GM04503 (cell line): ENCODE measurements at regions not wholly inside any gene's neighbourhood (a gene's known extent, or its start where the extent isn't known, plus 50 kb on each side); places are given as distances from the start of the nearest gene placed in this dataset.
A peak's percentile ranks its signal among the peaks of the same experiment; 100 is the strongest.
"Not testable (repeated sequence)": the region's sequence is repeated elsewhere in the genome, so short reads cannot be mapped to it uniquely, and the experiment has no call there.

Experiments used
- DNase-seq: peaks from one replicate; pipeline ENCODE4 v3.0.0-alpha.2; 2012; ENCODE audit warnings: low read depth

- no peak for DNase-seq
Observed at GRCh38 chr3:165716592-165716991, 120.6 kb downstream of the BCHE start.

GRCh38 chr3:165713479-165713878 lies 123.7 kb downstream of the BCHE start:
- no peak for DNase-seq

- no peak for DNase-seq
Observed at GRCh38 chr3:165712382-165712781, 124.8 kb downstream of the BCHE start.

- DNase-seq, result no peak
Observed at GRCh38 chr3:165697910-165698309, 139.3 kb downstream of the BCHE start.

DNA sequence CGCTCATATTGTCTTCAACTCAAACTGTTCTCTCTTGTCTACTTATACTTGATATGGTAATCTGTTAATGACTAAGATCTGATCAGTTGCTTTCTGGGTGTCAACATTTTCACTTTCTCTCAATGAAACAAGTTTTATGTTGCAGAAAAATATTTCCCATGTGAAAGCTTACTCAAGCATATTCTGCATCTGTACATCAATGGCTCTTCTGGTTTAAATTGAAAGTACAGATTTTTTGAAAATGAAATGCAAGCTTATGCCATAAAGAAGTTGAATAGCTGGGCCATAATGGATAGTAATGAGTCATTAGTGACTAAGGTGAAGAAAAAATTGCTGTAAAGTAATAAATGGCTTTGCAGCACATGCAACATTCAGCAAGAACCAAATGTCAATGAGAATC lies 140.7 kb downstream of the BCHE start:
- no peak for DNase-seq

- no peak for DNase-seq
Observed at GRCh38 chr3:165683947-165684346, 153.3 kb downstream of the BCHE start.

GRCh38 chr3:165682734-165683133 lies 154.5 kb downstream of the BCHE start:
- DNase-seq, result no peak

DNA sequence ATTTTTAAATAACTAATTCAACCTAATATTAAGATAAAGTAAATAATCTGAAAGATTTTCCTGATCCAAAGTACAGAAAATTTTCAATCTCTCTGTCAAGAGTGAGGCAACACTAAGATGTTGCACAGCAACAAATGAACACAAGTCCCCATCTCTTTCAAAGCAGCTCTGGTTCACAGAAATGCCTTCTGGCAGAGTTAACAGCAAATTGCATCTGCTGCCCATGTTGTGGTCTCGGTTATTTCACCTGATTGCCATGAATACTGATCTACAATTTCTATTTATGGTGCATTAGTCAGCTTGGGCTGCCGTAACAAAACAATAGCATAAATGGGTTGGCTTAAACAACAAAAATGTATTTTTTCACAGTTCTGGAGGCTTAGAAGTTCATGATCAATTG lies 167.3 kb downstream of the BCHE start:
- DNase-seq, result no peak

GRCh38 chr3:165669504-165669903 lies 167.7 kb downstream of the BCHE start:
- no peak for DNase-seq

DNA sequence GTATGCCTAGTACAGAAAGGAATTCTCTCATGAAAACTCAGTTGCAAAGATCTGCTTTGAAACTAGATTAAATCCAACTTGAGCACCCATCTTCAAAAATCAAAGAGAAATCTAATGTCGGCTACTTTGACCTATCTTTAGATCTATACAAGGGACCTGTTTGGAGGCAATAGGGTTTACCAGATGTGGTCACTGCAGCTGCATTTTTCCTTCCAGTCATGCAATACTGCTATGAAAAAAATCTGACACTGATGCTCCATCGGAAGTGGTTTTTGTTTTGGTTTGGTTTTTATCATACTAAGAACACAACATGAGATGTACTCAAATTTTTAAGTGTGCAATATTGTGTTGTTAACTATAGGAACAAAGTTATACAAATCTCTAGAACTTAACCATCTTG lies 169.5 kb downstream of the BCHE start:
- no peak for DNase-seq

DNA sequence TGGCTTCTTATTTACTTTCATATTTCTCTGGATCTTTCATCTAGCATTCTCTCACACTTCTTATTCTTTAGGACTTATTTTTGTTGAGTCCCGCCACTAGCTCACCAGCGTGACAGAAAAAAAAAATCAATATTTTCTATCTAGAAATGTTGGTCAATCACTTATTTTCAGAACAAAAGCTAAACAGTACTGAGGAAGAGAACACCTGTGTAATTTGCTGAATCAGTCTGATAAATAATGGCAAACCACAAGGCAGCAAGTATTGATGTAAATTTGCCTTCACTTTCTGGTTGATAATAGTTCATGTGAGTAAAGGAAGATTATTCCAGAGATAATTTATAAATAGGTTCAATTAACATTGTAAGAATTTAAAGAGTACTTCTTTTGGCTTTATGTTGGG lies 179.2 kb downstream of the BCHE start:
- DNase-seq, result no peak

GRCh38 chr3:165653130-165653778 lies 184.0 kb downstream of the BCHE start:
- no peak for DNase-seq

DNA sequence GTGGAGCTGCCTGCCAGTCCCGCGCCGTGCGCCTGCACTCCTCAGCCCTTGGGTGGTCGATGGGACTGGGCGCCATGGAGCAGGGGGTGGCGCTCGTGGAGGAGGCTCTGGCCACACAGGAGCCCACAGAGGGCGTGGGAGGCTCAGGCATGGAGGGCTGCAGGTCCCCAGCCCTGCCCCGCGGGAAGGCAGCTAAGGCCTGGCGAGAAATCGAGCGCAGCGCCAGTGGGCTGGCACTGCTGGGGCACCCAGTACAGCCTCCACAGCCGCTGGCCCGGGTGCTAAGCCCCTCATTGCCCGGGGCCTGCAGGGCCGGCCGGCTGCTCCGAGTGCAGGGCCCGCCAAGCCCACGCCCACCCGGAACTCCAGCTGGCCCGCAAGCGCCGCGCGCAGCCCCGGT lies 187.9 kb downstream of the BCHE start:
- not testable (repeated sequence) for DNase-seq

DNA sequence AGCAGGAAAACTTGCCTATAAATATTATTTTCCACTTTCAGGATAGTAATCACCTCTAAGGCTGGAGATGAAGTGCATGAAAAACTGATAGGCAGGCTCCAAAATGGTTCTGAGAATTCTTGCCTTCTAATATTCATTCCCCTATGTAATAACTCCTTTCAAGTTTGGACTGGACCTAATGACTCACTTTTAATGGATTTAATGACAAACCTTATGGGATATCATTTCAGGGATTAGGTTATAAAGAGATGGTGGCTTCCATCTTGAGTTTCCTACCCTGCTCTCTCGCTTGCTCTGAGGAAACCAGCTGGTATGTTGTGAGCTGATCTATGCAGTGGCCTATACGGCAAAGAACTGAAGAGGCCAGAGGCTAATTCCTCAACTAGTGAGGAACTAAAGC lies 192.0 kb downstream of the BCHE start:
- DNase-seq, result no peak

DNA sequence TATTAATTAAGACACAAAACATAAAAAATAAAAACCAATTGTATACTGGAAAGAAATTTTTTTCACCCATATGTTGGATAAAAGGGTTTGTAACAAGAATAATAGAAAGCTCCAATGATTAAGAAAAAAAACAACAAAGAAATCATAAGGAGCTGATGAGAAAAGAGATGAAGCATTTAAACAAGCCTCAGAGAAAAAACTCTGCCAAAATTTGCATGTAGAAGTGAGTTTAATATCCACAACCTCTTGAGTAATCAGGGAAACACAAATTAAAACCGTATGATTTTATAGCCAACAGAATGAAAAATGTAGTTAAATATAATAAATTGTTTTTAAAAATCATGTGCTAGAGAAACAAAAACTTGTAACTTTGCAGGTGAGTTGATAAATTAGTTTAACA lies 192.9 kb downstream of the BCHE start:
- no peak for DNase-seq

DNA sequence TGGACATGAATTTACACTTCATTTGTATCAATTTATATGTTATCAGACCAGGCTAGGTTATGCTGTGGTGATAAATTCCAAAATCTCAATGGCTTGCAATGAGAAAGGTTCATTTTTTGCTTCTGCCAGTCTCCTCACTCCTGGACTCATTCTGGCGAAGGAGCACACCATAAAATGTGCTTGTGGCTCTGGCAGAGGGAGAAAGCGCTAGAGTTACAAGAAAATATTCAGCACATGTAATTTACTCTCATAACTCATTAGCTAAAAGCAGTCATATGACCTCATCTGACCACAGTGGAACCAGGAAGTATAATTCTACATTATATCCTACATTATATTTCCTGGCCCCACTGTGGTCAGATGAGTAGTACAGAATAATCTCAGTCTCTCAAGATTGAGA lies 193.8 kb downstream of the BCHE start:
- DNase-seq, result peak; percentile 11

DNA sequence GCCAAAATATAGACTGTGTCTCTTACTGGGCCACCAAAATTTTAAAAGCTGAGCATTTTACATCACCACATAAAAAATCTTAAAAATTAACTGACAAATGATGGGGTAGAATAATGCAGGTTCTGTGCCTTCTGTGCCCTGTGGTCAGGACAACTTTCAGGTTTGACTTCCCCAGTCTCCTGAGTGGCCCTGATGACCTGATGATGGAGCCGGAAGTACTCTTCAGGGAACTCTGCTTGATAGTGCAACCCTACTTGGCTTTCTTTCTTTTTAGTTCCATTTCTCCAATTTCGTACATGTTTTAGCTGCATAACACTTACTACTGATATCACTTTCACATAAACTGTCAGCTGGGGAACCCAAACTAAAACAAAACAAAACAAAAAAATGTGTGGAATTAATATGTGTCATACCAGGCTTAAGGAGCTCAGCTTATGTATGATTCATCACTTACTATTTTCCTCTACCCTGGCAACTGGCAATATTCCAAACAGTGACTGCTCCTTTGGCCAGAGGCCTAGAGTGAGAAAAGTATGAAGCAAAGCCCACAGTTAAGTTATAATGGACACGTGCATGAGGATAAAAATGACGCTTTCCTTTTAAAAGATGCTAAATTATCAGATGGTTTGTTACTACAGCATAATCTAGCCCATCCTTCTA lies 194.3 kb downstream of the BCHE start:
- DNase-seq, result peak; percentile 83

GRCh38 chr3:165641569-165642310 lies 195.5 kb downstream of the BCHE start:
- no peak for DNase-seq

- DNase-seq, result no peak
Observed at GRCh38 chr3:165640970-165641369, 196.3 kb downstream of the BCHE start.

DNA sequence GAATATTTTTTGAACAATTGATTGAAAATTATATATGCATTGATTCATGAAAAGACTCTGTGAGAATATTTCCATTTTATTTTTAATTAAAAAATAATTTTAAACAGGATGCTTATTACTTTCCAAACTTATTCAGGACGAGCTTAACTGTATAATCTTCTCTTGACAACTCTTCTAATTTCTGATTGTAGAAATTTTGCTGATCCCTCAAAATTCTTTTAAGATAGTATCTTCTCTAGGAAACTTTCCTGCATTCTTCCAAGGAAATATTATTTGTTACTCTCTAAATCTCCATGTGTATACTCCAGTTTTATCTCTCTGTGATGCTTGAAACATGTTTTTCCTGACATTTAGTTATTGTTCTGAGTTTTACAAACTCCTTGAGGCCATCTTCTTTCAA lies 197.2 kb downstream of the BCHE start:
- no peak for DNase-seq

- DNase-seq, result no peak
Observed at GRCh38 chr3:165638034-165638433, 199.2 kb downstream of the BCHE start.

- DNase-seq, result no peak
Observed at GRCh38 chr3:165636684-165637015, 200.6 kb downstream of the BCHE start.
